ENCODE measurements at regions not wholly inside any gene's neighbourhood (a gene's known extent, or its start where the extent isn't known, plus 50 kb on each side); places are given as distances from the start of the nearest gene placed in this dataset.

- DNase-seq (ENCODE audit: low spot score) = no peak
These were observed 55.5 kb downstream of the GSPT2 start for GRCh38 chrX:51798701-51799100.

- peak; percentile 64 for DNase-seq (ENCODE audit: low spot score)
These were observed 59.9 kb downstream of the GSPT2 start for GRCh38 chrX:51802917-51803688.

- no peak for DNase-seq (ENCODE audit: low spot score)
These were observed 60.6 kb downstream of the GSPT2 start for GRCh38 chrX:51803833-51804232.

- DNase-seq (ENCODE audit: low spot score) = no peak
These were observed 61.5 kb downstream of the GSPT2 start for GRCh38 chrX:51804741-51805140.

GRCh38 chrX:51813886-51814460 lies 70.7 kb downstream of the GSPT2 start:
- no peak for DNase-seq (ENCODE audit: low spot score)

- no peak for DNase-seq (ENCODE audit: low spot score)
These were observed 69.4 kb upstream of the MAGED1 start for GRCh38 chrX:51824061-51824460.

GRCh38 chrX:51825436-51825835 lies 68.0 kb upstream of the MAGED1 start:
- no peak for DNase-seq (ENCODE audit: low spot score)

- no peak for DNase-seq (ENCODE audit: low spot score)
These were observed 59.3 kb upstream of the MAGED1 start for GRCh38 chrX:51834076-51834475.

- DNase-seq (ENCODE audit: low spot score) = no peak
These were observed 56.6 kb upstream of the MAGED1 start for GRCh38 chrX:51836823-51837222.

GRCh38 chrX:51837451-51837850 lies 56.0 kb upstream of the MAGED1 start:
- no peak for DNase-seq (ENCODE audit: low spot score)

GRCh38 chrX:51837921-51838320 lies 55.5 kb upstream of the MAGED1 start:
- no peak for DNase-seq (ENCODE audit: low spot score)
